ENCODE measurements at regions not wholly inside any gene's neighbourhood (a gene's known extent, or its start where the extent isn't known, plus 50 kb on each side); places are given as distances from the start of the nearest gene placed in this dataset.

- DNase-seq (ENCODE audit: low spot score) = no peak
- no peak for TF ChIP-seq CTCF (IDR thresholded peaks at IDR 0.05)
- Mint-ChIP-seq H3K9me3 (ENCODE audit: low read depth) (peaks cover 5% of the 10 kb centered on the region), H3K4me1 (ENCODE audit: low read depth) (no peaks in the 10 kb centered on the region), H3K4me3 (ENCODE audit: unreplicated experiment) (no peak overlapping the region), H3K36me3 (ENCODE audit: low read depth) (no peaks in the 10 kb centered on the region), H3K27me3 (ENCODE audit: low read depth) (peaks cover 11% of the 10 kb centered on the region), H3K27ac (ENCODE audit: unreplicated experiment) (no peak overlapping the region)
Measured at GRCh38 chr15:37618353-37618752, 316.1 kb upstream of the TMCO5A start.

- H3K36me3 Mint-ChIP-seq (ENCODE audit: low read depth) = no peaks in the 10 kb centered on the region
- H3K4me3 Mint-ChIP-seq (ENCODE audit: unreplicated experiment) = no peak overlapping the region
- no peak for DNase-seq (ENCODE audit: low spot score)
- H3K4me1 Mint-ChIP-seq (ENCODE audit: low read depth) = no peaks in the 10 kb centered on the region
- TF ChIP-seq CTCF (IDR thresholded peaks at IDR 0.05) = no peak
- peaks cover 5% of the 10 kb centered on the region for H3K9me3 Mint-ChIP-seq (ENCODE audit: low read depth)
- H3K27me3 Mint-ChIP-seq (ENCODE audit: low read depth) = peaks cover 13% of the 10 kb centered on the region
- H3K27ac Mint-ChIP-seq (ENCODE audit: unreplicated experiment) = no peak overlapping the region
Measured at GRCh38 chr15:37619358-37620042, 314.9 kb upstream of the TMCO5A start.

GRCh38 chr15:37625576-37625975 is 308.9 kb upstream of the TMCO5A start:
- Mint-ChIP-seq H3K9me3 (ENCODE audit: low read depth) (peaks cover 3% of the 10 kb centered on the region), H3K36me3 (ENCODE audit: low read depth) (no peaks in the 10 kb centered on the region), H3K27ac (ENCODE audit: unreplicated experiment) (no peak overlapping the region), H3K4me3 (ENCODE audit: unreplicated experiment) (no peak overlapping the region), H3K4me1 (ENCODE audit: low read depth) (no peaks in the 10 kb centered on the region), H3K27me3 (ENCODE audit: low read depth) (peaks cover 19% of the 10 kb centered on the region)
- DNase-seq (ENCODE audit: low spot score) = no peak
- no peak for TF ChIP-seq CTCF (IDR thresholded peaks at IDR 0.05)

GRCh38 chr15:37628507-37628906 is 305.9 kb upstream of the TMCO5A start:
- TF ChIP-seq CTCF (IDR thresholded peaks at IDR 0.05) = no peak
- Mint-ChIP-seq H3K36me3 (ENCODE audit: low read depth) (no peaks in the 10 kb centered on the region), H3K27ac (ENCODE audit: unreplicated experiment) (no peak overlapping the region), H3K9me3 (ENCODE audit: low read depth) (no peaks in the 10 kb centered on the region), H3K4me1 (ENCODE audit: low read depth) (no peaks in the 10 kb centered on the region), H3K4me3 (ENCODE audit: unreplicated experiment) (no peak overlapping the region), H3K27me3 (ENCODE audit: low read depth) (peaks cover 23% of the 10 kb centered on the region)
- DNase-seq (ENCODE audit: low spot score) = no peak

- Mint-ChIP-seq H3K4me1 (ENCODE audit: low read depth) (no peaks in the 10 kb centered on the region), H3K27me3 (ENCODE audit: low read depth) (peaks cover 25% of the 10 kb centered on the region), H3K4me3 (ENCODE audit: unreplicated experiment) (no peak overlapping the region), H3K27ac (ENCODE audit: unreplicated experiment) (no peak overlapping the region), H3K9me3 (ENCODE audit: low read depth) (no peaks in the 10 kb centered on the region), H3K36me3 (ENCODE audit: low read depth) (no peaks in the 10 kb centered on the region)
- DNase-seq (ENCODE audit: low spot score) = no peak
- TF ChIP-seq CTCF (IDR thresholded peaks at IDR 0.05) = no peak
Measured at GRCh38 chr15:37636736-37637135, 297.7 kb upstream of the TMCO5A start.

Data from chondrocyte (in vitro differentiated cells).